ENCODE measurements at regions not wholly inside any gene's neighbourhood (a gene's known extent, or its start where the extent isn't known, plus 50 kb on each side); places are given as distances from the start of the nearest gene placed in this dataset.
A peak's percentile ranks its signal among the peaks of the same experiment; 100 is the strongest.

DNA sequence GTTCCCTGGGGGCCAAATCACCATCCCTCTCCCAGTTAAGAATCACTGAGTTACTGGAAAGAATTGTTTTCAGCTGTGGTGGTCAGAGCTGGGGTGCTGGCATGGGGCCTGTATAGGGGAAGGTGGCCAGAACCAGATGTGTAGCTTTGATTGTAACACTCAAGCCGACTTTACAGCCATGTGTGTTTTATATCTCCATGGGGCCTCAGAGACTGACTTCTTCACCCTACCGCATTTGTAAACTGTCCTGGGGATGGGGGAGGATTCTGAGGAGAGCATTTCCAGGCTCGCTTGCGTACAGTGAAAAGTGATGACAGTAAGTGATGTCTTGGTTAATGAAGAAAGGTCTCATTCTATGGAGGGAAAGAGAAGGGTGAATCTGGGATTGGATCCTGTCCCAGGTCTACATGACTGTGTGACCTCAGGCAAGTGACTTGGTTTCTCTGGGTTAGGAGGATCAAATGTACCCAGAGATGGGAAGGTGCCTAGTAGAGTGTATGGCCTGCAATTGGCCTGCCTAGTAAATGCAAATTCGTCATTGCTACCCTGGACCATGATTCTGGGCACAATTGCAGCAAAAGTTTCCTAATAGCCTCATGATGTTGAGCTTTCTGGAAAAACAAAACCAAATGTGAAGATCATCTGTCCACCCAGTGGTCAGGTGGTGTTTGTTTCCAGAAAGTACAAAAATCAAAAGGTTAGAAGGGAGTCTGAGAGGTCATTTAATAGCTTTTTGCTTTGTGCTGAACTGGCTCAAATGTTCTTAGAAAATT lies 49.7 kb upstream of the RCC2 start:
- POLR2A ChIA-PET, result interaction anchor here (1.6 kb wide), 1 partner anchor 12 kb away, joined by 5 read pairs; no protein-coding TSS in a partner anchor
- intact Hi-C loops (cut with micrococcal nuclease), result loop anchor here (10.0 kb wide), 1 partner anchor 434 kb away; the partner anchor contains the start of gene SDHB
- Histone ChIP-seq H3K79me2 (ENCODE audit: insufficient read depth, low read length) (no peaks in the 10 kb centered on the region), H3K4me1 (ENCODE audit: control insufficient read depth in 1 of 2, insufficient read depth in 2 of 2, low read length in 2 of 2) (peaks cover 32 to 65% of the 10 kb centered on the region in 2 experiments), H3K4me2 (ENCODE audit: low read length) (peak overlapping the region; percentile 65), H4K20me1 (ENCODE audit: insufficient read depth) (no peaks in the 10 kb centered on the region), H3K27me3 (ENCODE audit: insufficient read depth, low read length) (no peaks in the 10 kb centered on the region), H3K9me3 (ENCODE audit: control insufficient read depth in 1 of 2, insufficient read depth in 1 of 2, low read depth in 1 of 2, low read length in 2 of 2) (no peaks in the 10 kb centered on the region), H3K9me2 (ENCODE audit: insufficient read depth) (no peaks in the 10 kb centered on the region), H3K4me3 (replicated peaks in 1 of 2; ENCODE audit: low read depth in 1 of 2, low read length in 2 of 2) (no peak overlapping the region), H3K9ac (ENCODE audit: low read length) (no peak overlapping the region), H3K27ac (ENCODE audit: low read depth, low read length) (0 out of 2 replicates have a peak overlapping the region, but pooled peaks have one; percentile 54), H2AFZ (ENCODE audit: low read depth, low read length, poor library complexity, severe bottlenecking) (no peak overlapping the region), H3K36me3 (ENCODE audit: control insufficient read depth in 1 of 2, insufficient read depth in 2 of 2, low read length in 2 of 2) (no peaks in the 10 kb centered on the region)
- CTCF ChIA-PET, result interaction anchor here (1.1 kb wide), 1 partner anchor 13 kb away, joined by 3 read pairs; no protein-coding TSS in a partner anchor
- no peak for TF ChIP-seq EZH2phosphoT487 (IDR thresholded peaks at IDR 0.05; ENCODE audit: borderline replicate concordance)
- TF ChIP-seq, protein P1, sequence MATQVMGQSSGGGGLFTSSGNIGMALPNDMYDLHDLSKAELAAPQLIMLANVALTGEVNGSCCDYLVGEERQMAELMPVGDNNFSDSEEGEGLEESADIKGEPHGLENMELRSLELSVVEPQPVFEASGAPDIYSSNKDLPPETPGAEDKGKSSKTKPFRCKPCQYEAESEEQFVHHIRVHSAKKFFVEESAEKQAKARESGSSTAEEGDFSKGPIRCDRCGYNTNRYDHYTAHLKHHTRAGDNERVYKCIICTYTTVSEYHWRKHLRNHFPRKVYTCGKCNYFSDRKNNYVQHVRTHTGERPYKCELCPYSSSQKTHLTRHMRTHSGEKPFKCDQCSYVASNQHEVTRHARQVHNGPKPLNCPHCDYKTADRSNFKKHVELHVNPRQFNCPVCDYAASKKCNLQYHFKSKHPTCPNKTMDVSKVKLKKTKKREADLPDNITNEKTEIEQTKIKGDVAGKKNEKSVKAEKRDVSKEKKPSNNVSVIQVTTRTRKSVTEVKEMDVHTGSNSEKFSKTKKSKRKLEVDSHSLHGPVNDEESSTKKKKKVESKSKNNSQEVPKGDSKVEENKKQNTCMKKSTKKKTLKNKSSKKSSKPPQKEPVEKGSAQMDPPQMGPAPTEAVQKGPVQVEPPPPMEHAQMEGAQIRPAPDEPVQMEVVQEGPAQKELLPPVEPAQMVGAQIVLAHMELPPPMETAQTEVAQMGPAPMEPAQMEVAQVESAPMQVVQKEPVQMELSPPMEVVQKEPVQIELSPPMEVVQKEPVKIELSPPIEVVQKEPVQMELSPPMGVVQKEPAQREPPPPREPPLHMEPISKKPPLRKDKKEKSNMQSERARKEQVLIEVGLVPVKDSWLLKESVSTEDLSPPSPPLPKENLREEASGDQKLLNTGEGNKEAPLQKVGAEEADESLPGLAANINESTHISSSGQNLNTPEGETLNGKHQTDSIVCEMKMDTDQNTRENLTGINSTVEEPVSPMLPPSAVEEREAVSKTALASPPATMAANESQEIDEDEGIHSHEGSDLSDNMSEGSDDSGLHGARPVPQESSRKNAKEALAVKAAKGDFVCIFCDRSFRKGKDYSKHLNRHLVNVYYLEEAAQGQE (IDR thresholded peaks at IDR 0.05; ENCODE audit: low read depth), result no peak
- no peak for TF ChIP-seq SRF (IDR thresholded peaks at IDR 0.05; ENCODE audit: low read depth)
- TSS peak; percentile 60 for BruUV-seq (replicated peaks)
- ATAC-seq (no peak), DNase-seq (ENCODE audit: low read depth, low spot score) (no peak)
- RAD21 ChIA-PET (ENCODE audit: low non-redundant PET in 1 of 2, low total read pairs in 2 of 2, uncharacterized antibody in 2 of 2, unreplicated experiment in 2 of 2), result no interaction called here
